ENCODE measurements at regions not wholly inside any gene's neighbourhood (a gene's known extent, or its start where the extent isn't known, plus 50 kb on each side); places are given as distances from the start of the nearest gene placed in this dataset.
"Not testable (repeated sequence)": the region's sequence is repeated elsewhere in the genome, so short reads cannot be mapped to it uniquely, and the experiment has no call there.

DNA sequence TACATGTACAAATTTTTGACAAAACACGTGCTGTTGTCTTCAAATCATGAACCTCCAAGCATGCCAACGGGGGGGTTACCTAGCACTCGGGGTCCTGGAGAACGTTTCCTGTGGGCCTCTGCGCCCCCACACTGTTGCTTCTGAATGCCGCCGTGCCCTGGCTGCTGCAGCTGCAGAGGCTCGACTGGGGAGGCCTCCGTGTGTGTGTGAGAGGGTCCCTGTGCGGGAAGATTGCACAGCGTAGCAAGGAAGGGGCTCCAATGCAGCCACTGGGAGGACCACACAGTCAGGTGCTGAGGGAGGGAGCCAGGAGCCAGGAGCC is 1322.2 kb downstream of the TBC1D22A start:
- no peak for DNase-seq (ENCODE audit: low spot score)

GRCh38 chr22:48084041-48084728 is 1321.7 kb downstream of the TBC1D22A start:
- no peak for DNase-seq (ENCODE audit: low spot score)

GRCh38 chr22:48083502-48083901 is 1321.1 kb downstream of the TBC1D22A start:
- DNase-seq (ENCODE audit: low spot score) = no peak

GRCh38 chr22:48082284-48082683 is 1319.8 kb downstream of the TBC1D22A start:
- DNase-seq (ENCODE audit: low spot score) = no peak

DNA sequence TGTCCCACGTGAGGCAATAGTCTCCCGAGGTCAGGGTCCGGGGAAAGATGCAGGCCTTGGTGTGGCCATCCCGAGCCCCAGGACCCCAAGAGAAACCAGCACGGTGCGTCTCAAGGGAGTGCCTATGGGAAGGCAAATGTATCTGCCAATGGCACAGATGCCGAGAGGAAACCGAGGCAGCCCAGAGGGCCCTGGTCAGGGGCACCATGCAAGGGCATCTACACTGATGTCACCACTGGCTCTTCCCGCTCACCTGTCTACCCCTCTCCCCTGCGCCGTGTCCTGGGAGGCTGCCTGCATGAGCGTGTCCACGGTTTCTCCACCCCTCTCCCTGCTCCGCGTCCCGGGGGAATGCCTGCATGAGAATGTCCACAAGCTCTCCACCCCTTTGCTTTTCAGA is 1318.8 kb downstream of the TBC1D22A start:
- DNase-seq (ENCODE audit: low spot score) = no peak

DNA sequence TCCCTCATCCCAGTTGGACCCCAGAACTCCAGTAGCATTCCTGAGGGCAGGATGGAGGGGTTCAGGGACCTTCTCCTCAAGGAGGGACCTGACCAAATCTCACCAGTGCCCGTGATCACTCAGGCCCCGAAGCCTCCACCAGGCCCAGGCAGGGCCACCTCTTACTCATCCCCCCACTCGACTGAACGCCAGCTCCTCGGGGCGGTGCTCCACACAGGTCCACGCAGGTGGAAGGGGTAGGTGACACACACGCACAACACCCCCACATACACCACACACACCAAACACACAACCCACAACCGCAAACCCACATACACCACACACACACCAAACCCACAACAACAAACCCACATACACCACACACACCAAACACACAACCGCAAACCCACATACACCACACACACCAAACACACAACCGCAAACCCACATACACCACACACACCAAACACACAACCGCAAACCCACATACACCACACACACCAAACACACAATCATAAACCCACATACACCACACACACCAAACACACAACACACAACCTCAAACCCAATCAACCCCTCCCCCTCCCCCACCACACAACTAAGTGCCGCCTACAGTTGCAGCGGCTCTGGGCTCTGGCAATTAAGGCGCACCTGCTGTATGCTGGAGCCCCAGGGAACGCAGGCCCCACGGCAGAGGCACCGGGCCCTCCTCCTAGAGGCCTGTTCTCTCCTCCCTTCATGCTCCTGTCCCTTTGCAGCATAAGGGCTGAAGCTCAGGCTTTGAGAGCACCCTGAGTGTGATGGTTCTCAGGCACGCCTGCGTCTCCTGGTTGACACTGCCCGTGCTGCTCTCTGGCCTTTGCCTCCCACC is 1318.1 kb downstream of the TBC1D22A start:
- DNase-seq (ENCODE audit: low spot score) = no peak

- DNase-seq (ENCODE audit: low spot score) = no peak
Measured at GRCh38 chr22:48079505-48080290, 1317.2 kb downstream of the TBC1D22A start.

GRCh38 chr22:48078825-48079224 is 1316.4 kb downstream of the TBC1D22A start:
- DNase-seq (ENCODE audit: low spot score) = no peak

DNA sequence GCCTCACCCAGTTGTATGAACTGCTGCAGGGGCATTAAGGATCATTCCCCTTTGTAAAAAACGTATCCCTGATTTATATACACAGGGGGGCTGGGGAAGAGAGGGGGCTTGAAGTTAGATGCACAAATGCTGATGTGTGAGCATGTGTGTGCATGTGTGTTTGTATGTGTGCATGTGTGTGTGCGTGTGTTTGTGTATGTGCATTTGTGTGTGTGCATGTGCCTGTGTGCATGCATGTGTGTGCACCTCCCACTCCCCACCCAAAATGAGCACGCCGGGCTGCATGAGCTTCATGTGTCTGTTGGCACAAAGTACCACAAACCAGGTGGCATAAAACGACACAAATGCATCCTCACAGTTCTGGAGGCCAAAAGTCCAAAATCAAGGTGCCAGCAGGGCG is 1315.2 kb downstream of the TBC1D22A start:
- no peak for DNase-seq (ENCODE audit: low spot score)

- DNase-seq (ENCODE audit: low spot score) = no peak
Measured at GRCh38 chr22:48076008-48076407, 1313.6 kb downstream of the TBC1D22A start.

- no peak for DNase-seq (ENCODE audit: low spot score)
Measured at GRCh38 chr22:48075604-48076003, 1313.2 kb downstream of the TBC1D22A start.

DNA sequence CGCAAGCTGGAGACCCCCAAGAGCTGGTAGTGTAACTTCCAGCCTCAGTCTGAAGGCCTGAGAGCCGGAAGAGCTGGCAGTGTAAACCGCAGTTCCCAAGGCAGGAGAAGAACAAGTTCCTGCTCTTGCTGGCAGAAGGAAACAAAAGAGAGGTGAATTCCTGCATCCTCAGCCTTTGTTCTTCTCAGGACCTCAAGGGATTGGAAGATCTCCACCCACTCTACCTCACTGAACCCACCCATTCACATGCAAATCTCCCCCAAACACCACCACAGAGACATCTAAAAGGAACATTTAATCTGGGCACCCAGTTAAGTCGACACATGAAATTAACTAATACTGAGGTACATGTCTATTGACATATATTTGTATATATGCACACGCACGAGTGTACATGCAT is 1310.3 kb downstream of the TBC1D22A start:
- no peak for DNase-seq (ENCODE audit: low spot score)

DNA sequence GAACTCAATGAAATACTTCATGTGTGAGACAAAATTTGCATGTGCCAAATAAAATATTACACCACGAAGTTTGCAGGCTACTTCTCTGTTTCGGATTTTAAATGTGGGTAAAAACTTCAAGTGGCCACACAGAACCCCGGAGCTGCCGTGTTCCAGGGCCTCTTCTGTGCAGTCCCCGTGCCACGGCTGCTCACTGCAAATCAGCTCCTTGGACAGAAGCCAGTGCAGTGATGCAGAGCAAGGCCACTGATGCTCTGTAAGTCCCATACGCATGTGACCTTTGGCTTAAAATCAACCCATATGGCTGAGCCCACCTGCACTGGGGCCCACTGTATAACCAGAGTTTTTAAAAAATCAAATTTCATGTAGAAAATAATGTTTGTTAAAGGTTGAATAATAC is 1309.4 kb downstream of the TBC1D22A start:
- DNase-seq (ENCODE audit: low spot score) = no peak

- no peak for DNase-seq (ENCODE audit: low spot score)
Measured at GRCh38 chr22:48071305-48071704, 1308.9 kb downstream of the TBC1D22A start.

DNA sequence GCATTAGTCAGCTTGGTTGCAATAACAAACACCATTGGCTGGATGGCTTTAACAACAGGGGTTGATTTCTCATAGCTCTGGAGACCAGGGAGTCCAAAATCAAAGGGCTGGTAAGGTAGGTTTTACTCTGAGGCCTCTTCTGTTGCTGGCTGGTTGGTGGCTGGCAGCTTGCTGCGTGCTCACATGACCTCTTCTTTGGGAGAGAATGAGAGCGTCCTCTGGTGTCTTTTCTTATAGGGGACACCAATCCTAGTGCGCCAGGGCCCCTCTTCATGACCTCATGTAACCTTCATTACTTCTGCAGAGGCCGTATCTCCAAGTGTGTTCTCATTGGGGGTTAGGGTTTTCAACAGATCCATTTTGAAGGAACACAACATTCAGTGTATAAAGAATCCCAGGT is 1308.3 kb downstream of the TBC1D22A start:
- no peak for DNase-seq (ENCODE audit: low spot score)

GRCh38 chr22:48070083-48070482 is 1307.6 kb downstream of the TBC1D22A start:
- DNase-seq (ENCODE audit: low spot score) = no peak

GRCh38 chr22:48069256-48069655 is 1306.8 kb downstream of the TBC1D22A start:
- no peak for DNase-seq (ENCODE audit: low spot score)

GRCh38 chr22:48068323-48068885 is 1306.0 kb downstream of the TBC1D22A start:
- no peak for DNase-seq (ENCODE audit: low spot score)

GRCh38 chr22:48065892-48066291 is 1303.4 kb downstream of the TBC1D22A start:
- DNase-seq (ENCODE audit: low spot score) = no peak

- DNase-seq (ENCODE audit: low spot score) = no peak
Measured at GRCh38 chr22:48061726-48062125, 1299.3 kb downstream of the TBC1D22A start.

- no peak for DNase-seq (ENCODE audit: low spot score)
Measured at GRCh38 chr22:48060266-48060665, 1297.8 kb downstream of the TBC1D22A start.

- DNase-seq (ENCODE audit: low spot score) = not testable (repeated sequence)
Measured at GRCh38 chr22:48059521-48059920, 1297.1 kb downstream of the TBC1D22A start.

Measured in HT-29 (cell line).